IMR-90 (cell line): ENCODE measurements at regions not wholly inside any gene's neighbourhood (a gene's known extent, or its start where the extent isn't known, plus 50 kb on each side); places are given as distances from the start of the nearest gene placed in this dataset.

Source experiments
- ATAC-seq: fragments of 200-7000 bp; cut with Tn5 transposase; 2 replicates; pipeline ENCODE4 v1.9.1; 2020; ENCODE audit warnings: low read depth, mild to moderate bottlenecking, moderate library complexity
- BruUV-seq: library from RNA; stranded (reverse); fragments of 400-500 nt; replicated peaks from 2 replicates; lab custom pipeline; 2021; lab: Mats Ljungman, UMichigan
- CTCF ChIA-PET: fragments of 300-600 bp; formaldehyde crosslinking; extraction: SDS; loops from one replicate; lab custom pipeline; 2021; ENCODE audit warnings: antibody characterized with exemption; lab: Yijun Ruan, JAX
- POLR2A ChIA-PET: fragments of 300-600 bp; sonication (Branson Sonifier 250); formaldehyde crosslinking; loops from one replicate; lab custom pipeline; 2022; ENCODE audit warnings: antibody characterized with exemption; ENCODE audit not compliant: unreplicated experiment; lab: Charles Lee
- DNase-seq: peaks from one replicate; pipeline ENCODE4 v3.0.0; 2013
- H2AFZ ChIP-seq: replicated peaks from 2 replicates; pipeline ENCODE3; 2013; ENCODE audit warnings: low read length, mild to moderate bottlenecking; ENCODE audit not compliant: poor library complexity
- H2AK5ac ChIP-seq: 2 replicates; pipeline ENCODE4 v1.6.1; 2013; ENCODE audit warnings: low read depth, low read length, inconsistent platforms
- H2AK9ac ChIP-seq: replicated peaks from 2 replicates; pipeline ENCODE3; 2013; ENCODE audit warnings: mild to moderate bottlenecking, low read depth, low read length, moderate library complexity; ENCODE audit not compliant: poor library complexity
- H2BK120ac ChIP-seq: 2 replicates; pipeline ENCODE4 v1.6.1; 2013; ENCODE audit warnings: low read depth, low read length, inconsistent platforms
- H2BK15ac ChIP-seq: 3 replicates; pipeline ENCODE4 v1.6.1; 2013; ENCODE audit warnings: low read depth, low read length, inconsistent platforms
- H2BK20ac ChIP-seq: 2 replicates; pipeline ENCODE4 v1.6.1; 2013; ENCODE audit warnings: low read depth, mild to moderate bottlenecking, inconsistent platforms, low read length, moderate library complexity
- H2BK5ac ChIP-seq: 2 replicates; pipeline ENCODE4 v1.6.1; 2013; ENCODE audit warnings: mild to moderate bottlenecking, low read depth, low read length, inconsistent platforms; ENCODE audit not compliant: poor library complexity, severe bottlenecking
- H3K14ac ChIP-seq: replicated peaks from 2 replicates; pipeline ENCODE4 v1.6.1; 2013; ENCODE audit warnings: low read depth, low read length, inconsistent platforms
- H3K18ac ChIP-seq: 2 replicates; pipeline ENCODE4 v1.6.1; 2013; ENCODE audit warnings: low read depth, low read length, control low read depth
- H3K23ac ChIP-seq: 2 replicates; pipeline ENCODE4 v1.6.1; 2013; ENCODE audit warnings: low read depth, low read length, inconsistent platforms
- H3K27ac ChIP-seq: 2 replicates; pipeline ENCODE4 v1.5.1; 2013; ENCODE audit warnings: mild to moderate bottlenecking, control low read depth, low read length; ENCODE audit not compliant: insufficient read depth
- H3K27me3 ChIP-seq: 2 replicates; pipeline ENCODE4 v1.6.1; 2013; ENCODE audit warnings: low read length; ENCODE audit not compliant: control insufficient read depth, insufficient read depth
- H3K36me3 ChIP-seq: 2 replicates; pipeline ENCODE4 v1.6.1; 2013; ENCODE audit warnings: low read length, mixed read lengths; ENCODE audit not compliant: control insufficient read depth, insufficient read depth
- H3K4ac ChIP-seq: 2 replicates; pipeline ENCODE4 v1.6.1; 2013; ENCODE audit warnings: low read depth, low read length, inconsistent platforms
- H3K4me1 ChIP-seq: 2 replicates; pipeline ENCODE4 v1.6.1; 2013; ENCODE audit warnings: low read length, mixed read lengths; ENCODE audit not compliant: control insufficient read depth, insufficient read depth
- H3K4me2 ChIP-seq: 2 replicates; pipeline ENCODE4 v1.6.1; 2013; ENCODE audit warnings: low read depth, mild to moderate bottlenecking, control low read depth, low read length, moderate library complexity
- H3K4me3 ChIP-seq: 2 replicates; pipeline ENCODE4 v1.5.1; 2013; ENCODE audit warnings: low read depth, mild to moderate bottlenecking, control low read depth, low read length, moderate library complexity; ENCODE audit not compliant: insufficient read depth
- H3K56ac ChIP-seq: 2 replicates; pipeline ENCODE4 v1.6.1; 2013; ENCODE audit warnings: low read length, inconsistent platforms; ENCODE audit not compliant: insufficient read depth; ENCODE audit errors: extremely low read depth
- H3K79me1 ChIP-seq, 2 experiments: 2 replicates each; pipeline ENCODE4 v1.6.1; 2013; ENCODE audit warnings: low read length in 2 of 2, inconsistent platforms in 1 of 2, low read depth in 1 of 2
- H3K9ac ChIP-seq: 2 replicates; pipeline ENCODE4 v1.6.1; 2013; ENCODE audit warnings: low read depth, low read length, control low read depth
- H3K9me1 ChIP-seq: 2 replicates; pipeline ENCODE4 v1.6.1; 2013; ENCODE audit warnings: low read length, inconsistent platforms; ENCODE audit not compliant: insufficient read depth
- H3K9me3 ChIP-seq: 2 replicates; pipeline ENCODE4 v1.6.1; 2013; ENCODE audit warnings: low read length; ENCODE audit not compliant: control insufficient read depth, insufficient read depth
- H4K20me1 ChIP-seq: 2 replicates; pipeline ENCODE4 v1.6.1; 2013; ENCODE audit warnings: low read length, inconsistent platforms; ENCODE audit not compliant: insufficient read depth
- H4K5ac ChIP-seq: 2 replicates; pipeline ENCODE4 v1.6.1; 2013; ENCODE audit warnings: mild to moderate bottlenecking, low read depth, low read length, control low read depth
- H4K8ac ChIP-seq, 2 experiments: 2 replicates each; pipeline ENCODE4 v1.6.1; 2013; ENCODE audit warnings: low read depth in 2 of 2, low read length in 2 of 2, control low read depth in 1 of 2, inconsistent platforms in 1 of 2
- H4K91ac ChIP-seq: 2 replicates; pipeline ENCODE4 v1.6.1; 2013; ENCODE audit warnings: low read depth, low read length, inconsistent platforms; ENCODE audit not compliant: insufficient read depth
- CHD1 ChIP-seq: IDR thresholded peaks from 2 replicates; pipeline ENCODE4 v1.6.1; 2012; ENCODE audit warnings: low read depth, low read length, improper control_type of control experiment
- FOS ChIP-seq: fragments of 150-350 bp; IDR thresholded peaks from 2 replicates; pipeline ENCODE4 v1.6.1; 2016; ENCODE audit warnings: low read depth, low read length
- MAFK ChIP-seq: IDR thresholded peaks from 2 replicates; pipeline ENCODE4 v1.6.1; 2012; ENCODE audit warnings: low read depth, low read length, improper control_type of control experiment
- MAZ ChIP-seq: IDR thresholded peaks from 2 replicates; pipeline ENCODE4 v1.6.1; 2012; ENCODE audit warnings: low read depth, mild to moderate bottlenecking, low read length, improper control_type of control experiment, moderate library complexity, borderline replicate concordance
- POLR2A ChIP-seq: IDR thresholded peaks from 2 replicates; pipeline ENCODE4 v1.6.1; 2012; ENCODE audit warnings: mild to moderate bottlenecking, low read depth, low read length
- RAD21 ChIP-seq: IDR thresholded peaks from 2 replicates; pipeline ENCODE4 v1.6.1; 2012; ENCODE audit warnings: low read length, improper control_type of control experiment
- dilution Hi-C: fragments of 300-500 bp; cut with HindIII; formaldehyde crosslinking; loops from one replicate; pipeline ENCODE4 v1.14.3; 2018; ENCODE audit warnings: low sequenced_read_pairs; ENCODE audit not compliant: unreplicated experiment
- in situ Hi-C: fragments of 300-500 bp; cut with MboI; formaldehyde crosslinking; loops from 3 replicates; pipeline ENCODE4 v1.14.3; 2019; ENCODE audit warnings: low sequenced_read_pairs, inconsistent platforms, mixed read lengths
- intact Hi-C: fragments of 100-400 bp; cut with micrococcal nuclease; formaldehyde crosslinking; loops from 2 replicates; pipeline ENCODE4 v1.10.0; 2022

DNA sequence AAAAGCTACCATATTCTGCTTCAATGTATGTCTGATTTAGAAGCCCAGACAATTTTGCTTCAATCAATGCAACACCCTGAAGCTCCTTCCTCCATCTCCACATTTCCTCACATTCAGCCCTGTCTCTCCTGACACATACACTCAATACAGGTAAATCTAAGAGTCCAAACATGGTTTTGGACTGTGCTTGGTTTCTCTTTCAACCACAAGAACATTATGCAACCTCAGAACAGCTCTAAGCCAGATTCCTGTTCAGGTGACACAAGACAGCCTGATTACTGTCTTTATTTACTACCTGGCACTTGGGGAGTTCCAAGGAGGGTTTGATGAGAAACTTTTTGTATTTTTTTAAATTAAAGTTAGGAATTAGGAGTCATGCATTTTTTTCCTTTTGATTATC is 307.5 kb upstream of the SLIT2 start:
- no peaks in the 10 kb centered on the region for H4K20me1 ChIP-seq
- H3K4ac ChIP-seq, result no peak overlapping the region
- no TSS peak for BruUV-seq
- H2BK120ac ChIP-seq, result no peak overlapping the region
- no peak overlapping the region for H4K91ac ChIP-seq
- POLR2A ChIA-PET, result no interaction called here
- peaks cover 13% of the 10 kb centered on the region for H3K4me1 ChIP-seq
- no peak overlapping the region for H3K4me3 ChIP-seq
- no peak overlapping the region for H3K56ac ChIP-seq
- CTCF ChIA-PET, result no interaction called here
- peaks cover 11% of the 10 kb centered on the region for H3K27me3 ChIP-seq
- no peak overlapping the region for H3K9ac ChIP-seq
- H3K79me1 ChIP-seq, result no peaks in the 10 kb centered on the region
- no peak overlapping the region for H2AK5ac ChIP-seq
- no peaks in the 10 kb centered on the region for H3K9me3 ChIP-seq
- H3K9me1 ChIP-seq, result 0 out of 2 replicates have a peak, but pooled peaks cover 3% of the 10 kb centered on the region
- dilution Hi-C loops (no loop called here), in situ Hi-C loops (no loop called here), intact Hi-C loops (no loop called here)
- no peak overlapping the region for H2BK5ac ChIP-seq
- H2BK15ac ChIP-seq, result no peak overlapping the region
- H2AFZ ChIP-seq, result no peak overlapping the region
- H2BK20ac ChIP-seq, result no peak overlapping the region
- no peak for ATAC-seq
- TF ChIP-seq MAFK (no peak), POLR2A (no peak), FOS (no peak), CHD1 (no peak), RAD21 (no peak), MAZ (no peak)
- H3K36me3 ChIP-seq, result no peaks in the 10 kb centered on the region
- no peak overlapping the region for H3K4me2 ChIP-seq
- no peak overlapping the region for H4K5ac ChIP-seq
- no peak overlapping the region for H2AK9ac ChIP-seq
- no peak overlapping the region for H3K27ac ChIP-seq
- no peak overlapping the region for H3K23ac ChIP-seq
- no peak overlapping the region for H3K14ac ChIP-seq
- no peak overlapping the region for H3K18ac ChIP-seq
- H4K8ac ChIP-seq, result no peak overlapping the region
- no peak for DNase-seq
